ENCODE measurements at regions not wholly inside any gene's neighbourhood (a gene's known extent, or its start where the extent isn't known, plus 50 kb on each side); places are given as distances from the start of the nearest gene placed in this dataset.
"Not testable (repeated sequence)": the region's sequence is repeated elsewhere in the genome, so short reads cannot be mapped to it uniquely, and the experiment has no call there.

GRCh38 chr15:66982816-66983215, 82.6 kb upstream of the SMAD3 start:
- no peaks in the 10 kb centered on the region for H3K36me3 ChIP-seq (ENCODE audit: control insufficient read depth, insufficient read depth, low read length)
- no peak overlapping the region for H3K4me3 ChIP-seq (ENCODE audit: low read depth, low read length)
- H3K27me3 ChIP-seq (ENCODE audit: control insufficient read depth, insufficient read depth, low read length) = no peaks in the 10 kb centered on the region
- H3K9ac ChIP-seq (ENCODE audit: low read depth, low read length) = no peak overlapping the region
- H3K4me1 ChIP-seq (ENCODE audit: control insufficient read depth, insufficient read depth, low read length) = no peaks in the 10 kb centered on the region
- no peaks in the 10 kb centered on the region for H3K9me3 ChIP-seq (ENCODE audit: control insufficient read depth, insufficient read depth, low read length)

- H3K27me3 ChIP-seq (ENCODE audit: control insufficient read depth, insufficient read depth, low read length) = no peaks in the 10 kb centered on the region
Observed at GRCh38 chr15:66985653-66986052, 79.7 kb upstream of the SMAD3 start.

GRCh38 chr15:66986951-66987350, 78.5 kb upstream of the SMAD3 start:
- Histone ChIP-seq H3K27me3 (ENCODE audit: control insufficient read depth, insufficient read depth, low read length) (no peaks in the 10 kb centered on the region), H3K9ac (ENCODE audit: low read depth, low read length) (no peak overlapping the region), H3K4me3 (ENCODE audit: low read depth, low read length) (no peak overlapping the region), H3K36me3 (ENCODE audit: control insufficient read depth, insufficient read depth, low read length) (no peaks in the 10 kb centered on the region), H3K4me1 (ENCODE audit: control insufficient read depth, insufficient read depth, low read length) (no peaks in the 10 kb centered on the region), H3K9me3 (ENCODE audit: control insufficient read depth, insufficient read depth, low read length) (no peaks in the 10 kb centered on the region)

More at GRCh38 chr15:66985653-66986052, 79.7 kb upstream of the SMAD3 start:
- Histone ChIP-seq H3K4me1 (ENCODE audit: control insufficient read depth, insufficient read depth, low read length) (no peaks in the 10 kb centered on the region), H3K9ac (ENCODE audit: low read depth, low read length) (no peak overlapping the region), H3K9me3 (ENCODE audit: control insufficient read depth, insufficient read depth, low read length) (no peaks in the 10 kb centered on the region), H3K4me3 (ENCODE audit: low read depth, low read length) (no peak overlapping the region), H3K36me3 (ENCODE audit: control insufficient read depth, insufficient read depth, low read length) (no peaks in the 10 kb centered on the region)

- H3K9ac ChIP-seq (ENCODE audit: low read depth, low read length) = no peak overlapping the region
- no peak overlapping the region for H3K4me3 ChIP-seq (ENCODE audit: low read depth, low read length)
- H3K27me3 ChIP-seq (ENCODE audit: control insufficient read depth, insufficient read depth, low read length) = no peaks in the 10 kb centered on the region
- H3K36me3 ChIP-seq (ENCODE audit: control insufficient read depth, insufficient read depth, low read length) = no peaks in the 10 kb centered on the region
- no peaks in the 10 kb centered on the region for H3K9me3 ChIP-seq (ENCODE audit: control insufficient read depth, insufficient read depth, low read length)
- no peaks in the 10 kb centered on the region for H3K4me1 ChIP-seq (ENCODE audit: control insufficient read depth, insufficient read depth, low read length)
Observed at GRCh38 chr15:66993090-66993489, 72.3 kb upstream of the SMAD3 start.

GRCh38 chr15:66993874-66994696, 71.3 kb upstream of the SMAD3 start:
- Histone ChIP-seq H3K36me3 (ENCODE audit: control insufficient read depth, insufficient read depth, low read length) (no peaks in the 10 kb centered on the region), H3K4me1 (ENCODE audit: control insufficient read depth, insufficient read depth, low read length) (no peaks in the 10 kb centered on the region), H3K9ac (ENCODE audit: low read depth, low read length) (no peak overlapping the region), H3K27me3 (ENCODE audit: control insufficient read depth, insufficient read depth, low read length) (no peaks in the 10 kb centered on the region), H3K9me3 (ENCODE audit: control insufficient read depth, insufficient read depth, low read length) (no peaks in the 10 kb centered on the region), H3K4me3 (ENCODE audit: low read depth, low read length) (no peak overlapping the region)

- no peaks in the 10 kb centered on the region for H3K27me3 ChIP-seq (ENCODE audit: control insufficient read depth, insufficient read depth, low read length)
- H3K4me1 ChIP-seq (ENCODE audit: control insufficient read depth, insufficient read depth, low read length) = no peaks in the 10 kb centered on the region
- no peaks in the 10 kb centered on the region for H3K36me3 ChIP-seq (ENCODE audit: control insufficient read depth, insufficient read depth, low read length)
- no peaks in the 10 kb centered on the region for H3K9me3 ChIP-seq (ENCODE audit: control insufficient read depth, insufficient read depth, low read length)
- H3K9ac ChIP-seq (ENCODE audit: low read depth, low read length) = no peak overlapping the region
- H3K4me3 ChIP-seq (ENCODE audit: low read depth, low read length) = no peak overlapping the region
Observed at GRCh38 chr15:66994927-66995656, 70.3 kb upstream of the SMAD3 start.

- H3K9ac ChIP-seq (ENCODE audit: low read depth, low read length) = no peak overlapping the region
- no peaks in the 10 kb centered on the region for H3K4me1 ChIP-seq (ENCODE audit: control insufficient read depth, insufficient read depth, low read length)
- H3K9me3 ChIP-seq (ENCODE audit: control insufficient read depth, insufficient read depth, low read length) = no peaks in the 10 kb centered on the region
- H3K27me3 ChIP-seq (ENCODE audit: control insufficient read depth, insufficient read depth, low read length) = no peaks in the 10 kb centered on the region
- H3K4me3 ChIP-seq (ENCODE audit: low read depth, low read length) = no peak overlapping the region
- H3K36me3 ChIP-seq (ENCODE audit: control insufficient read depth, insufficient read depth, low read length) = no peaks in the 10 kb centered on the region
Observed at GRCh38 chr15:66996094-66996493, 69.3 kb upstream of the SMAD3 start.

- Histone ChIP-seq H3K36me3 (ENCODE audit: control insufficient read depth, insufficient read depth, low read length) (no peaks in the 10 kb centered on the region), H3K4me1 (ENCODE audit: control insufficient read depth, insufficient read depth, low read length) (no peaks in the 10 kb centered on the region), H3K9ac (ENCODE audit: low read depth, low read length) (no peak overlapping the region), H3K9me3 (ENCODE audit: control insufficient read depth, insufficient read depth, low read length) (no peaks in the 10 kb centered on the region), H3K4me3 (ENCODE audit: low read depth, low read length) (no peak overlapping the region), H3K27me3 (ENCODE audit: control insufficient read depth, insufficient read depth, low read length) (no peaks in the 10 kb centered on the region)
Observed at GRCh38 chr15:66997212-66997611, 68.2 kb upstream of the SMAD3 start.

GRCh38 chr15:66998234-66998633, 67.2 kb upstream of the SMAD3 start:
- H3K4me1 ChIP-seq (ENCODE audit: control insufficient read depth, insufficient read depth, low read length); H3K9me3 ChIP-seq (ENCODE audit: control insufficient read depth, insufficient read depth, low read length); H3K4me3 ChIP-seq (ENCODE audit: low read depth, low read length); H3K27me3 ChIP-seq (ENCODE audit: control insufficient read depth, insufficient read depth, low read length); H3K36me3 ChIP-seq (ENCODE audit: control insufficient read depth, insufficient read depth, low read length); H3K9ac ChIP-seq (ENCODE audit: low read depth, low read length): not testable (repeated sequence)

GRCh38 chr15:66999046-66999968, 66.1 kb upstream of the SMAD3 start:
- no peaks in the 10 kb centered on the region for H3K27me3 ChIP-seq (ENCODE audit: control insufficient read depth, insufficient read depth, low read length)
- H3K36me3 ChIP-seq (ENCODE audit: control insufficient read depth, insufficient read depth, low read length) = no peaks in the 10 kb centered on the region
- H3K4me1 ChIP-seq (ENCODE audit: control insufficient read depth, insufficient read depth, low read length) = no peaks in the 10 kb centered on the region

GRCh38 chr15:67000896-67001295, 64.5 kb upstream of the SMAD3 start:
- Histone ChIP-seq H3K36me3 (ENCODE audit: control insufficient read depth, insufficient read depth, low read length) (no peaks in the 10 kb centered on the region), H3K9me3 (ENCODE audit: control insufficient read depth, insufficient read depth, low read length) (no peaks in the 10 kb centered on the region), H3K27me3 (ENCODE audit: control insufficient read depth, insufficient read depth, low read length) (no peaks in the 10 kb centered on the region), H3K9ac (ENCODE audit: low read depth, low read length) (no peak overlapping the region), H3K4me1 (ENCODE audit: control insufficient read depth, insufficient read depth, low read length) (no peaks in the 10 kb centered on the region), H3K4me3 (ENCODE audit: low read depth, low read length) (no peak overlapping the region)

More at GRCh38 chr15:66999046-66999968, 66.1 kb upstream of the SMAD3 start:
- Histone ChIP-seq H3K4me3 (ENCODE audit: low read depth, low read length) (no peak overlapping the region), H3K9me3 (ENCODE audit: control insufficient read depth, insufficient read depth, low read length) (no peaks in the 10 kb centered on the region), H3K9ac (ENCODE audit: low read depth, low read length) (no peak overlapping the region)

All from iPS-15b (cell line).